Nephron progenitor cell (in vitro differentiated cells): ENCODE measurements at regions not wholly inside any gene's neighbourhood (a gene's known extent, or its start where the extent isn't known, plus 50 kb on each side); places are given as distances from the start of the nearest gene placed in this dataset.
"Not testable (repeated sequence)": the region's sequence is repeated elsewhere in the genome, so short reads cannot be mapped to it uniquely, and the experiment has no call there.

Experiments
- DNase-seq: peaks from one replicate; pipeline ENCODE4 v3.0.0; 2021
- H3K27ac Mint-ChIP-seq: 2 replicates; pipeline ENCODE4 v1.8.0; 2021; ENCODE audit warnings: mild to moderate bottlenecking, moderate library complexity, mixed read lengths
- H3K27me3 Mint-ChIP-seq: 2 replicates; pipeline ENCODE4 v1.8.0; 2021; ENCODE audit warnings: mild to moderate bottlenecking, low read depth, mixed read lengths; ENCODE audit not compliant: poor library complexity
- H3K36me3 Mint-ChIP-seq: 2 replicates; pipeline ENCODE4 v1.8.0; 2021; ENCODE audit warnings: low read depth, mixed read lengths
- H3K4me1 Mint-ChIP-seq: 2 replicates; pipeline ENCODE4 v1.8.0; 2021; ENCODE audit warnings: mixed read lengths
- H3K4me3 Mint-ChIP-seq: 2 replicates; pipeline ENCODE4 v1.8.0; 2021; ENCODE audit warnings: mild to moderate bottlenecking, moderate library complexity, mixed read lengths
- H3K9me3 Mint-ChIP-seq: 2 replicates; pipeline ENCODE4 v1.8.0; 2021; ENCODE audit warnings: mild to moderate bottlenecking, moderate library complexity, mixed read lengths
- TF ChIP-seq, protein P1 (sequence below): fragments of 200-600 bp; sonication (generic); IDR thresholded peaks from 2 replicates; pipeline ENCODE4 v1.5.0; 2021; ENCODE audit warnings: antibody characterized with exemption

DNA sequence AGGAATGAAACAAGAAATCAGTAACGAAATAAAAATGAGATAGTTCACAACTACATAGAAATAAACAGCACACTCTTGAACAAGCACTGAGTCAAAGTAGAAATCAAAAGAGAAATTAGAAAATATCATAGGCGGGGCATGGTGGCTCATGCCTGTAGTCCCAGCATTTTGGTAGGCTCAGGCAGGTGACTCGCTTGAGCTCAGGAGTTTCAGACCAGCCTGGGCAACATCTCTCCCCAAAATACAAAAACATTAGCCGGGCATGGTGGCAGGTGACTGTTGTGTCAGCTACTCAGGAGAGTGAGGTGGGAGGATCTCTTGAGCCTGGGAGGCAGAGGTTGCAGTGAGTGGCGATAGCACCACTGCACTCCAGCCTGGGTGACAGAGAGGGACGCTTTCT, 714.4 kb downstream of the GLUD2 start:
- H3K4me3 Mint-ChIP-seq: no peak overlapping the region
- DNase-seq: no peak
- TF ChIP-seq, protein P1, sequence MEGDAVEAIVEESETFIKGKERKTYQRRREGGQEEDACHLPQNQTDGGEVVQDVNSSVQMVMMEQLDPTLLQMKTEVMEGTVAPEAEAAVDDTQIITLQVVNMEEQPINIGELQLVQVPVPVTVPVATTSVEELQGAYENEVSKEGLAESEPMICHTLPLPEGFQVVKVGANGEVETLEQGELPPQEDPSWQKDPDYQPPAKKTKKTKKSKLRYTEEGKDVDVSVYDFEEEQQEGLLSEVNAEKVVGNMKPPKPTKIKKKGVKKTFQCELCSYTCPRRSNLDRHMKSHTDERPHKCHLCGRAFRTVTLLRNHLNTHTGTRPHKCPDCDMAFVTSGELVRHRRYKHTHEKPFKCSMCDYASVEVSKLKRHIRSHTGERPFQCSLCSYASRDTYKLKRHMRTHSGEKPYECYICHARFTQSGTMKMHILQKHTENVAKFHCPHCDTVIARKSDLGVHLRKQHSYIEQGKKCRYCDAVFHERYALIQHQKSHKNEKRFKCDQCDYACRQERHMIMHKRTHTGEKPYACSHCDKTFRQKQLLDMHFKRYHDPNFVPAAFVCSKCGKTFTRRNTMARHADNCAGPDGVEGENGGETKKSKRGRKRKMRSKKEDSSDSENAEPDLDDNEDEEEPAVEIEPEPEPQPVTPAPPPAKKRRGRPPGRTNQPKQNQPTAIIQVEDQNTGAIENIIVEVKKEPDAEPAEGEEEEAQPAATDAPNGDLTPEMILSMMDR: no peak
- no peaks in the 10 kb centered on the region for H3K4me1 Mint-ChIP-seq
- H3K27ac Mint-ChIP-seq: no peak overlapping the region
- peaks cover 5% of the 10 kb centered on the region for H3K27me3 Mint-ChIP-seq
- H3K36me3 Mint-ChIP-seq: no peaks in the 10 kb centered on the region
- no peaks in the 10 kb centered on the region for H3K9me3 Mint-ChIP-seq

DNA sequence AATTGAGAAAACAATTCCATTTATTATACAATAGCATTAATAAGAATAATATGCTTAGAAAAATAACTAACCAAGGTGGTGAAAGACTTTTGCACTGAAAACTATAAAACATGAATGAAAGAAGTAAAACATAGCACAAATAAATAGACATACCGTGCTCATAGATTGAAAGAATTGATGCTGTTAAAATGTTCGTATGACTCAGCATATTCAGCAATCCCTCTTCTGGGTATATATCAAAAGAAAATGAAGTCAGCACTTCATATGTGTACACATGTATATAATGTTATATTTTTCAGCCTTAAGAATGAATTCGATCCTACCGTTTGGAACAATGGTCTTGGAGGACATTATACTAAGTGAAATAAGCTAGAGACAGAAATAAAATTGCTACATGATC, 716.3 kb downstream of the GLUD2 start:
- TF ChIP-seq, protein P1: no peak
- Mint-ChIP-seq H3K36me3 (no peaks in the 10 kb centered on the region), H3K27ac (no peak overlapping the region), H3K9me3 (peaks cover 3% of the 10 kb centered on the region), H3K4me3 (no peak overlapping the region), H3K4me1 (no peaks in the 10 kb centered on the region), H3K27me3 (peaks cover 5% of the 10 kb centered on the region)
- no peak for DNase-seq

DNA sequence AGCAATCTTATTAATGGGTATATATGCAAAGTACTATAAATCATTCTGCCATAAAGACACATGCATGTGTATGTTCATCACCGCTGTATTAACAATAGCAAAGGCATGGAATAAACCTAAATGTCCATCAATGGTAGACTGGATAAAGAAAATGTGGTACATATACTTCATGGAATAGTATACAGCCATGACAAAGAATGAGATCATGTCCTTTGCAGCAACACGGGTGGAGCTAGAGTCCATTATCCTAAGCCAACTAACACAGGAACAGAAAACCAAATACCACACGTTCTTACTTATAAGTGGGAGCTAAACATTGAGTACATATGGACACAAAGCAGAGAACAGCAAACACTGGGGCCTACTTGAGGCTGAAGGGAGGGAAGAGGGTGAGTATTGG, 720.8 kb downstream of the GLUD2 start:
- H3K27me3 Mint-ChIP-seq, H3K4me1 Mint-ChIP-seq, H3K4me3 Mint-ChIP-seq, DNase-seq, H3K9me3 Mint-ChIP-seq, H3K36me3 Mint-ChIP-seq, H3K27ac Mint-ChIP-seq: not testable (repeated sequence)

DNA sequence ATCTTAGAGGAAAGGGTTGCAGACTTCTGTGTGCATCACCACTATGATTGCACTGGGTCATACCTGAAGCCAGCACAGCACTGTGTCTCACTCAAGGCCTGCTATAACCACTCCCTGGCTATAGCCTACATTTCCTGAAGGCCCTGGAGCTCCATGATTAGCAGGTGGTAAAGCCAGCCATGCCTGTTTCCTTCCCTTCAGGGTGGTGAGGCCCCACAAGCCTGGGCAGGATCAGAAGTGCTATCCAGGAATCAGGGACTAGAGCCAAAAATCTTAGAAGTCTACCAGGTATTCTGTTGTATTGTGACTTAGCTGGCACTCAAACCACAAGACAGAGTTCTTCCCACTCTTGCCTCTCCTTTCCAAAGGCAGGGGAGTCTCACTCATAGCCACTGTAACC, 734.6 kb downstream of the GLUD2 start:
- Mint-ChIP-seq H3K9me3 (peaks cover 28% of the 10 kb centered on the region), H3K4me3 (no peak overlapping the region)
- TF ChIP-seq, protein P1: no peak

DNA sequence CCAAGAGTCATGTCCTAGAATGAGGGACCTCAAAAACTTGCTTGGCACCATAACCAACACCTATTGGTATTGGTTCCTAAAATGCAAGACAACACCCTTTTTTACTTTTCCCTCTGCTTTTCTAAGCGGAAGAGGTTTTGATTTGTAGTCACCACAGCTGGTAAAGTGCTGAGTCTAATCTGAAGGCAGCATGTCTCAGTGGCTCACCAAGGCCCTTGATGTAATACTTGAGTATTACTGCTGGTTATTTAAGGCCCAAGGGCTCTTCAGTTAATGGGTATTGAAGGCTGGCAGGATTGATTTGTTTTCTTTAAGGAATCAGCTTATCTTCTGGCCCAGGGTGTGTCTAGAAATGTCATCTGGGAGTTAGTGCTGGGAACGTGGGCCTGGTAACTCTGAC, 735.1 kb downstream of the GLUD2 start:
- H3K4me3 Mint-ChIP-seq: no peak overlapping the region
- H3K27ac Mint-ChIP-seq: no peak overlapping the region
- no peaks in the 10 kb centered on the region for H3K4me1 Mint-ChIP-seq
- no peak for DNase-seq
- peaks cover 28% of the 10 kb centered on the region for H3K9me3 Mint-ChIP-seq
- H3K36me3 Mint-ChIP-seq: no peaks in the 10 kb centered on the region
- no peaks in the 10 kb centered on the region for H3K27me3 Mint-ChIP-seq
- TF ChIP-seq, protein P1: no peak

More for the DNA sequence above, 734.6 kb downstream of the GLUD2 start:
- no peak overlapping the region for H3K27ac Mint-ChIP-seq
- H3K4me1 Mint-ChIP-seq: no peaks in the 10 kb centered on the region
- H3K27me3 Mint-ChIP-seq: no peaks in the 10 kb centered on the region
- no peak for DNase-seq
- no peaks in the 10 kb centered on the region for H3K36me3 Mint-ChIP-seq

DNA sequence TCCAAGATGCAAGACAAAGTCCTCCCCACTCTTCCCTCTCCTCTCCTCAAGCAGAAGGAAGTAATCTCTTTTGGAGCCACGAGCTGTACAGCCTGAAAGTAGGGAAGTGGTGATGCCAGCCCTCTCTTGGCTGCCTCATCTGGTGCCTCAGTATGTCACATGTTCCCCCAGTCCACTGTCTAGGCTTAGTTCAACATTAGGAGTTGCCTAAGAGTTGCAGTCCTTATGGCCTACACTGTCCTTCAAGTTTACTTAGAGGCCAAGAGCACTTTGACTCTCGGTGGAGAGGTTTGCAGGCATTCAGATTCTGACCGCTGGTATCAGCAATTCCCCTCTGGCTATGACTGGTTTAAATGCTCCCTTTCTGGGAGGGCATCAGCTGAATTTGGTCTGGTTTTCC, 735.6 kb downstream of the GLUD2 start:
- DNase-seq: no peak
- H3K4me3 Mint-ChIP-seq: no peak overlapping the region
- H3K36me3 Mint-ChIP-seq: no peaks in the 10 kb centered on the region
- H3K4me1 Mint-ChIP-seq: no peaks in the 10 kb centered on the region
- TF ChIP-seq, protein P1: no peak
- no peak overlapping the region for H3K27ac Mint-ChIP-seq
- H3K27me3 Mint-ChIP-seq: no peaks in the 10 kb centered on the region
- peaks cover 27% of the 10 kb centered on the region for H3K9me3 Mint-ChIP-seq
